H9 (cell line): ENCODE measurements at regions not wholly inside any gene's neighbourhood (a gene's known extent, or its start where the extent isn't known, plus 50 kb on each side); places are given as distances from the start of the nearest gene placed in this dataset.

ENCODE experiments used
- DNase-seq: peaks from one replicate; pipeline ENCODE4 v3.0.0-alpha.2; 2017
- H2AFZ ChIP-seq: one replicate; pipeline ENCODE4 v1.6.1; 2013; ENCODE audit warnings: mild to moderate bottlenecking, low read length, control low read depth, moderate library complexity
- H2AK5ac ChIP-seq: 2 replicates; pipeline ENCODE4 v1.6.1; 2013; ENCODE audit warnings: low read length, control low read depth, mixed read lengths; ENCODE audit not compliant: insufficient read length
- H2BK120ac ChIP-seq: one replicate; pipeline ENCODE4 v1.6.1; 2013; ENCODE audit warnings: low read depth, mild to moderate bottlenecking, low read length, control low read depth, inconsistent platforms; ENCODE audit not compliant: poor library complexity, severe bottlenecking
- H2BK12ac ChIP-seq: 2 replicates; pipeline ENCODE4 v1.6.1; 2013; ENCODE audit warnings: low read length, control low read depth, mixed read lengths, low read depth; ENCODE audit not compliant: insufficient read length
- H2BK15ac ChIP-seq: 2 replicates; pipeline ENCODE4 v1.6.1; 2013; ENCODE audit warnings: low read depth, low read length, control low read depth
- H2BK20ac ChIP-seq: one replicate; pipeline ENCODE4 v1.6.1; 2013; ENCODE audit warnings: low read depth, mild to moderate bottlenecking, low read length, control low read depth, inconsistent platforms; ENCODE audit not compliant: poor library complexity, severe bottlenecking
- H2BK5ac ChIP-seq: 2 replicates; pipeline ENCODE4 v1.6.1; 2013; ENCODE audit warnings: low read length, control low read depth, mixed read lengths; ENCODE audit not compliant: insufficient read length
- H3K14ac ChIP-seq: 2 replicates; pipeline ENCODE4 v1.6.1; 2013; ENCODE audit warnings: low read length, control low read depth; ENCODE audit not compliant: insufficient read depth
- H3K18ac ChIP-seq: 2 replicates; pipeline ENCODE4 v1.6.1; 2013; ENCODE audit warnings: low read depth, mild to moderate bottlenecking, mixed read lengths, low read length, control low read depth; ENCODE audit not compliant: insufficient read length
- H3K23ac ChIP-seq: 2 replicates; pipeline ENCODE4 v1.6.1; 2013; ENCODE audit warnings: low read length, control low read depth, mixed read lengths, low read depth; ENCODE audit not compliant: insufficient read length
- H3K23me2 ChIP-seq: 2 replicates; pipeline ENCODE4 v1.6.1; 2013; ENCODE audit warnings: low read depth, mild to moderate bottlenecking, mixed read lengths, low read length, control low read depth; ENCODE audit not compliant: insufficient read length, poor library complexity, severe bottlenecking
- H3K27ac ChIP-seq: 2 replicates; pipeline ENCODE4 v1.5.1; 2013; ENCODE audit warnings: low read length, control low read depth, mixed read lengths, low read depth; ENCODE audit not compliant: insufficient read length
- H3K27me3 ChIP-seq: 2 replicates; pipeline ENCODE4 v1.6.1; 2013; ENCODE audit warnings: low read length, control low read depth, inconsistent platforms; ENCODE audit not compliant: insufficient read depth
- H3K4ac ChIP-seq: 2 replicates; pipeline ENCODE4 v1.6.1; 2013; ENCODE audit warnings: low read depth, mild to moderate bottlenecking, control low read depth, inconsistent platforms, low read length, moderate library complexity
- H3K4me1 ChIP-seq: 2 replicates; pipeline ENCODE4 v1.6.1; 2013; ENCODE audit warnings: low read length, control low read depth, inconsistent platforms; ENCODE audit not compliant: insufficient read depth
- H3K4me2 ChIP-seq: 2 replicates; pipeline ENCODE4 v1.6.1; 2013; ENCODE audit warnings: low read length, control low read depth, mixed read lengths; ENCODE audit not compliant: insufficient read length, insufficient read depth
- H3K56ac ChIP-seq: 2 replicates; pipeline ENCODE4 v1.6.1; 2013; ENCODE audit warnings: low read depth, mild to moderate bottlenecking, mixed read lengths, low read length, control low read depth; ENCODE audit not compliant: insufficient read length
- H3K79me1 ChIP-seq: 2 replicates; pipeline ENCODE4 v1.6.1; 2013; ENCODE audit warnings: low read depth, mild to moderate bottlenecking, moderate library complexity, low read length, control low read depth, inconsistent platforms; ENCODE audit not compliant: insufficient read depth, poor library complexity, severe bottlenecking
- H3K79me2 ChIP-seq: 2 replicates; pipeline ENCODE4 v1.6.1; 2013; ENCODE audit warnings: low read length, control low read depth, inconsistent platforms; ENCODE audit not compliant: insufficient read depth
- H3K9ac ChIP-seq: 2 replicates; pipeline ENCODE4 v1.6.1; 2013; ENCODE audit warnings: low read length, control low read depth, mixed read lengths; ENCODE audit not compliant: insufficient read length; ENCODE audit errors: extremely low read depth
- H3K9me3 ChIP-seq: one replicate; pipeline ENCODE4 v1.6.1; 2013; ENCODE audit warnings: low read depth, low read length, inconsistent platforms; ENCODE audit not compliant: control insufficient read depth
- H3T11ph ChIP-seq: one replicate; pipeline ENCODE4 v1.6.1; 2013; ENCODE audit warnings: mild to moderate bottlenecking, low read length, control low read depth, inconsistent platforms
- H4K20me1 ChIP-seq: one replicate; pipeline ENCODE4 v1.6.1; 2013; ENCODE audit not compliant: control insufficient read depth, insufficient read length, insufficient read depth
- H4K5ac ChIP-seq: 2 replicates; pipeline ENCODE4 v1.6.1; 2013; ENCODE audit warnings: low read depth, mild to moderate bottlenecking, mixed read lengths, low read length, control low read depth; ENCODE audit not compliant: insufficient read length
- H4K8ac ChIP-seq: replicated peaks from 2 replicates; pipeline ENCODE4 v1.6.1; 2013; ENCODE audit warnings: low read length, control low read depth, mixed read lengths, low read depth; ENCODE audit not compliant: insufficient read length
- H4K91ac ChIP-seq: 2 replicates; pipeline ENCODE4 v1.6.1; 2013; ENCODE audit warnings: low read depth, mild to moderate bottlenecking, moderate library complexity, mixed read lengths, low read length, control low read depth; ENCODE audit not compliant: insufficient read length
- H3K27ac Mint-ChIP-seq, 3 experiments: 2 replicates in 2 of 3; 3 replicates in 1 of 3; pipeline ENCODE4 v1.8.0; 2020 to 2021; ENCODE audit warnings: mixed read lengths in 3 of 3, mild to moderate bottlenecking in 1 of 3, moderate library complexity in 1 of 3
- H3K27me3 Mint-ChIP-seq: 2 replicates; pipeline ENCODE4 v1.8.0; 2021; ENCODE audit warnings: low read depth, mild to moderate bottlenecking, moderate library complexity, mixed read lengths
- H3K36me3 Mint-ChIP-seq, 3 experiments: 2 replicates in 2 of 3; 3 replicates in 1 of 3; pipeline ENCODE4 v1.8.0; 2020 to 2021; ENCODE audit warnings: low read depth in 3 of 3, mixed read lengths in 3 of 3; ENCODE audit not compliant: insufficient read depth in 1 of 3
- H3K4me1 Mint-ChIP-seq, 2 experiments: 2 replicates each; pipeline ENCODE4 v1.8.0; 2020; ENCODE audit warnings: mixed read lengths in 2 of 2
- H3K4me3 Mint-ChIP-seq, 2 experiments: 2 replicates in 1 of 2; 3 replicates in 1 of 2; pipeline ENCODE4 v1.8.0; 2020 to 2021; ENCODE audit warnings: mild to moderate bottlenecking in 2 of 2, mixed read lengths in 2 of 2, moderate library complexity in 1 of 2
- H3K9me3 Mint-ChIP-seq, 2 experiments: 2 replicates in 1 of 2; 3 replicates in 1 of 2; pipeline ENCODE4 v1.8.0; 2020; ENCODE audit warnings: mild to moderate bottlenecking in 2 of 2, mixed read lengths in 2 of 2, moderate library complexity in 1 of 2
- WGBS: extraction: QIAGEN DNeasy Blood & Tissue Kit; methylation state at CpG from one replicate; pipeline ENCODE4 v1.1.7; 2013; ENCODE audit warnings: missing lambda C conversion rate, low lambda C conversion rate, mixed read lengths; ENCODE audit not compliant: insufficient read length; ENCODE audit errors: extremely low coverage; 5-methylcytosine and 5-hydroxymethylcytosine counted together
- TF ChIP-seq, protein P1 (sequence below): fragments of 200-600 bp; sonication (generic); conservative IDR thresholded peaks from 3 replicates; pipeline ENCODE4 v1.8.0; 2021; ENCODE audit warnings: antibody characterized with exemption, mild to moderate bottlenecking

- Histone ChIP-seq H2BK15ac (no peak overlapping the region), H2BK120ac (no peak overlapping the region), H3K4me1 (peaks cover 12% of the 10 kb centered on the region), H3K79me2 (no peaks in the 10 kb centered on the region), H3K27ac (no peak overlapping the region), H3K79me1 (no peaks in the 10 kb centered on the region), H2BK5ac (no peak overlapping the region), H3T11ph (no peak overlapping the region), H4K5ac (no peak overlapping the region), H3K23me2 (no peaks in the 10 kb centered on the region), H3K27me3 (no peaks in the 10 kb centered on the region), H4K20me1 (no peaks in the 10 kb centered on the region), H3K18ac (no peak overlapping the region), H3K4ac (no peak overlapping the region), H3K9me3 (no peaks in the 10 kb centered on the region), H2BK20ac (no peak overlapping the region), H4K8ac (no peak overlapping the region), H3K23ac (no peak overlapping the region), H2AFZ (no peak overlapping the region), H3K4me2 (no peak overlapping the region), H2BK12ac (no peak overlapping the region), H3K9ac (no peak overlapping the region), H3K56ac (no peak overlapping the region), H2AK5ac (no peak overlapping the region), H3K14ac (no peak overlapping the region), H4K91ac (no peak overlapping the region)
- TF ChIP-seq, protein P1, sequence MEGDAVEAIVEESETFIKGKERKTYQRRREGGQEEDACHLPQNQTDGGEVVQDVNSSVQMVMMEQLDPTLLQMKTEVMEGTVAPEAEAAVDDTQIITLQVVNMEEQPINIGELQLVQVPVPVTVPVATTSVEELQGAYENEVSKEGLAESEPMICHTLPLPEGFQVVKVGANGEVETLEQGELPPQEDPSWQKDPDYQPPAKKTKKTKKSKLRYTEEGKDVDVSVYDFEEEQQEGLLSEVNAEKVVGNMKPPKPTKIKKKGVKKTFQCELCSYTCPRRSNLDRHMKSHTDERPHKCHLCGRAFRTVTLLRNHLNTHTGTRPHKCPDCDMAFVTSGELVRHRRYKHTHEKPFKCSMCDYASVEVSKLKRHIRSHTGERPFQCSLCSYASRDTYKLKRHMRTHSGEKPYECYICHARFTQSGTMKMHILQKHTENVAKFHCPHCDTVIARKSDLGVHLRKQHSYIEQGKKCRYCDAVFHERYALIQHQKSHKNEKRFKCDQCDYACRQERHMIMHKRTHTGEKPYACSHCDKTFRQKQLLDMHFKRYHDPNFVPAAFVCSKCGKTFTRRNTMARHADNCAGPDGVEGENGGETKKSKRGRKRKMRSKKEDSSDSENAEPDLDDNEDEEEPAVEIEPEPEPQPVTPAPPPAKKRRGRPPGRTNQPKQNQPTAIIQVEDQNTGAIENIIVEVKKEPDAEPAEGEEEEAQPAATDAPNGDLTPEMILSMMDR, result no peak
- no peak for DNase-seq
- H3K27me3 Mint-ChIP-seq, result peaks cover 67% of the 10 kb centered on the region
- peak overlapping the region in 1 of 2 experiments; percentile 42; a peak in 1 of 5 replicates for H3K4me3 Mint-ChIP-seq
- WGBS, result no CpG with 5 or more reads among the region's 3 CpGs
- H3K36me3 Mint-ChIP-seq, result peaks cover 0 to 9% (median 0%) of the 10 kb centered on the region in 3 experiments; a peak in 4 of 7 replicates
- peaks cover 33 to 43% of the 10 kb centered on the region in 2 experiments for H3K4me1 Mint-ChIP-seq
- no peak overlapping the region; a peak in 1 of 7 replicates for H3K27ac Mint-ChIP-seq
- peaks cover 0 to 3% of the 10 kb centered on the region in 2 experiments; a peak in 4 of 5 replicates for H3K9me3 Mint-ChIP-seq
Measured at GRCh38 chr16:51638339-51639135, 487.5 kb upstream of the SALL1 start.
